WTC11 (cell line): ENCODE measurements at regions not wholly inside any gene's neighbourhood (a gene's known extent, or its start where the extent isn't known, plus 50 kb on each side); places are given as distances from the start of the nearest gene placed in this dataset.

Source experiments
- ATAC-seq: fragments of 200-7000 bp; cut with Tn5 transposase; 2 replicates; pipeline ENCODE4 v1.10.0; 2021; ENCODE audit warnings: mild to moderate bottlenecking, moderate library complexity
- CTCF ChIA-PET: fragments of 300-600 bp; sonication (Branson Sonifier 250); formaldehyde crosslinking; loops from one replicate; lab custom pipeline; 2021; ENCODE audit warnings: antibody characterized with exemption; lab: Charles Lee
- POLR2A ChIA-PET: fragments of 350-600 bp; sonication (Branson Sonifier 250); formaldehyde crosslinking; loops from one replicate; lab custom pipeline; 2021; ENCODE audit warnings: antibody characterized with exemption; lab: Charles Lee
- DNase-seq: peaks from one replicate; pipeline ENCODE4 v3.0.0; 2021; ENCODE audit warnings: low spot score
- H3K27ac Mint-ChIP-seq: 2 replicates; pipeline ENCODE4 v1.8.0; 2021; ENCODE audit warnings: mixed read lengths
- H3K27me3 Mint-ChIP-seq: 2 replicates; pipeline ENCODE4 v1.8.0; 2021; ENCODE audit warnings: low read depth, mild to moderate bottlenecking, moderate library complexity, mixed read lengths
- H3K36me3 Mint-ChIP-seq: 2 replicates; pipeline ENCODE4 v1.8.0; 2021; ENCODE audit warnings: mixed read lengths
- H3K4me1 Mint-ChIP-seq: 2 replicates; pipeline ENCODE4 v1.8.0; 2022; ENCODE audit warnings: mixed read lengths
- H3K4me3 Mint-ChIP-seq: 2 replicates; pipeline ENCODE4 v1.8.0; 2021; ENCODE audit warnings: mild to moderate bottlenecking, moderate library complexity, mixed read lengths
- H3K9me3 Mint-ChIP-seq: 2 replicates; pipeline ENCODE4 v1.8.0; 2021; ENCODE audit warnings: mixed read lengths
- AFF4 ChIP-seq: sonication (generic); formaldehyde crosslinking; IDR thresholded peaks from 2 replicates; pipeline ENCODE4 v1.8.1; 2023; ENCODE audit warnings: mild to moderate bottlenecking, missing genetic modification reagents, borderline replicate concordance
- ATF2 ChIP-seq: sonication (generic); formaldehyde crosslinking; IDR thresholded peaks from 2 replicates; pipeline ENCODE4 v1.8.1; 2022; ENCODE audit warnings: low read depth, missing genetic modification reagents, borderline replicate concordance
- ELF4 ChIP-seq: sonication (generic); formaldehyde crosslinking; IDR thresholded peaks from 2 replicates; pipeline ENCODE4 v1.8.1; 2022; ENCODE audit warnings: low read depth, mild to moderate bottlenecking, moderate library complexity, missing genetic modification reagents
- ETV6 ChIP-seq: sonication (generic); formaldehyde crosslinking; IDR thresholded peaks from 2 replicates; pipeline ENCODE4 v1.8.1; 2022; ENCODE audit warnings: mild to moderate bottlenecking, missing genetic modification reagents
- FOXJ3 ChIP-seq: sonication (generic); formaldehyde crosslinking; IDR thresholded peaks from 2 replicates; pipeline ENCODE4 v1.9.0; 2021; ENCODE audit warnings: missing genetic modification reagents, mild to moderate bottlenecking, borderline replicate concordance
- FOXP4 ChIP-seq: sonication (generic); formaldehyde crosslinking; IDR thresholded peaks from 2 replicates; pipeline ENCODE4 v1.8.0; 2022; ENCODE audit warnings: mild to moderate bottlenecking, missing genetic modification reagents
- IRF1 ChIP-seq: sonication (generic); formaldehyde crosslinking; IDR thresholded peaks from 2 replicates; pipeline ENCODE4 v1.8.0; 2023; ENCODE audit warnings: missing genetic modification reagents
- KAT7 ChIP-seq: sonication (generic); formaldehyde crosslinking; IDR thresholded peaks from 2 replicates; pipeline ENCODE4 v1.8.1; 2023; ENCODE audit warnings: missing genetic modification reagents, mild to moderate bottlenecking, borderline replicate concordance
- OVOL2 ChIP-seq: fragments of 250-450 bp; sonication (Bioruptor Pico); IDR thresholded peaks from 2 replicates; pipeline ENCODE4 v1.9.0; 2021; ENCODE audit warnings: mild to moderate bottlenecking, borderline replicate concordance
- RELA ChIP-seq: sonication (generic); formaldehyde crosslinking; IDR thresholded peaks from 2 replicates; pipeline ENCODE4 v1.8.1; 2022; ENCODE audit warnings: missing genetic modification reagents, mild to moderate bottlenecking, borderline replicate concordance
- TCF7 ChIP-seq: sonication (generic); formaldehyde crosslinking; IDR thresholded peaks from 2 replicates; pipeline ENCODE4 v1.8.0; 2022; ENCODE audit warnings: mild to moderate bottlenecking, low read depth, missing genetic modification reagents, moderate library complexity
- USF1 ChIP-seq: sonication (generic); formaldehyde crosslinking; IDR thresholded peaks from 2 replicates; pipeline ENCODE4 v1.8.0; 2022; ENCODE audit warnings: mild to moderate bottlenecking, missing genetic modification reagents
- USF2 ChIP-seq: sonication (generic); formaldehyde crosslinking; IDR thresholded peaks from 2 replicates; pipeline ENCODE4 v1.8.1; 2023; ENCODE audit warnings: mild to moderate bottlenecking, missing genetic modification reagents, moderate library complexity
- ZNF396 ChIP-seq: fragments of 250-450 bp; sonication (Bioruptor Pico); IDR thresholded peaks from 2 replicates; pipeline ENCODE4 v1.8.0; 2021; ENCODE audit warnings: mild to moderate bottlenecking, moderate library complexity, borderline replicate concordance
- ZNF425 ChIP-seq: fragments of 250-450 bp; sonication (Bioruptor Pico); conservative IDR thresholded peaks from 2 replicates; pipeline ENCODE4 v1.9.0; 2021; ENCODE audit warnings: mild to moderate bottlenecking
- ZSCAN18 ChIP-seq: fragments of 250-450 bp; sonication (Bioruptor Pico); IDR thresholded peaks from 2 replicates; pipeline ENCODE4 v2.1.2; 2022; ENCODE audit warnings: mild to moderate bottlenecking, moderate library complexity

GRCh38 chr6:48840896-48841295, 622.2 kb downstream of the MMUT start:
- CTCF ChIA-PET, result no interaction called here
- ATAC-seq (no peak), DNase-seq (no peak)
- no peak overlapping the region for H3K27ac Mint-ChIP-seq
- H3K4me1 Mint-ChIP-seq, result peaks cover 19% of the 10 kb centered on the region
- no peak overlapping the region for H3K4me3 Mint-ChIP-seq
- peaks cover 4% of the 10 kb centered on the region; the same call in 1 of the 2 replicates for H3K27me3 Mint-ChIP-seq
- POLR2A ChIA-PET, result no interaction called here
- TF ChIP-seq ETV6, result no peak
- no peak for TF ChIP-seq OVOL2 (CRISPR knock-in tag)
- TF ChIP-seq ZNF425 (CRISPR knock-in tag), result no peak
- TF ChIP-seq ELF4 (CRISPR knock-in tag), result no peak
- H3K36me3 Mint-ChIP-seq, result peaks cover 42% of the 10 kb centered on the region
- peaks cover 51% of the 10 kb centered on the region for H3K9me3 Mint-ChIP-seq

- DNase-seq (no peak), ATAC-seq (no peak)
- H3K36me3 Mint-ChIP-seq, result peaks cover 42% of the 10 kb centered on the region
- POLR2A ChIA-PET, result no interaction called here
- peaks cover 42% of the 10 kb centered on the region for H3K9me3 Mint-ChIP-seq
- CTCF ChIA-PET, result no interaction called here
- no peak for TF ChIP-seq FOXJ3 (CRISPR knock-in tag)
- no peak for TF ChIP-seq AFF4
- no peak for TF ChIP-seq IRF1 (CRISPR knock-in tag)
- TF ChIP-seq ATF2 (CRISPR knock-in tag), result no peak
- no peak for TF ChIP-seq ETV6
- no peak for TF ChIP-seq TCF7 (CRISPR knock-in tag)
- TF ChIP-seq KAT7 (CRISPR knock-in tag), result no peak
- no peak for TF ChIP-seq USF1 (CRISPR knock-in tag)
- TF ChIP-seq FOXP4 (CRISPR knock-in tag), result no peak
- no peak for TF ChIP-seq USF2 (CRISPR knock-in tag)
- TF ChIP-seq RELA (CRISPR knock-in tag), result no peak
- TF ChIP-seq ZSCAN18 (CRISPR knock-in tag), result no peak
- no peak for TF ChIP-seq ZNF396 (CRISPR knock-in tag)
- no peak overlapping the region for H3K4me3 Mint-ChIP-seq
- peaks cover 19% of the 10 kb centered on the region for H3K4me1 Mint-ChIP-seq
- H3K27me3 Mint-ChIP-seq, result peaks cover 4% of the 10 kb centered on the region; the same call in 1 of the 2 replicates
- peak overlapping the region; percentile 56 for H3K27ac Mint-ChIP-seq
These were observed 623.8 kb downstream of the MMUT start for GRCh38 chr6:48839206-48839605.
